Left forelimb (tissue), 1 donor: ENCODE measurements at regions not wholly inside any gene's neighbourhood (a gene's known extent, or its start where the extent isn't known, plus 50 kb on each side); places are given as distances from the start of the nearest gene placed in this dataset.
"Not testable (repeated sequence)": the region's sequence is repeated elsewhere in the genome, so short reads cannot be mapped to it uniquely, and the experiment has no call there.

Experiments used
- DNase-seq: peaks from one replicate; pipeline ENCODE4 v3.0.0-alpha.2; 2018; ENCODE audit warnings: low spot score

DNA sequence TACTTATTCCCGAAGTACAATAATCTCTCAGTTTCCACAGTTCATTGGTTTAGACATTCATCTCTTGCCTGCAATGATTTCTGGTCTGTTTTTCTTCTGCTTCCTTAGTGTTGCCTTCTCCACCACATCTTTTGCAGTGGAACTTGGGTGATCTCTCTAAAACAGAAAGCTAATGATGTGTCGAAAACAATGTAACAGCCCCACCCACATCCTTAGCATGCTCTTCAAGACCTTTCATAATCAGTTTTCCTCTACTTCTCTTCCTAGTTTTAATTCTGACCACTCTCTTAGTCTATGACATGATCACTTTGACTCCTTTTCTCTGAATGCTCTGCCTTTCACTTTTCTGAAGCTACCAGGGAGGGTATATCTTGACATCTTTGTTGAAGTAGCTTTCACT is 1007.9 kb upstream of the CITED2 start:
- no peak for DNase-seq

DNA sequence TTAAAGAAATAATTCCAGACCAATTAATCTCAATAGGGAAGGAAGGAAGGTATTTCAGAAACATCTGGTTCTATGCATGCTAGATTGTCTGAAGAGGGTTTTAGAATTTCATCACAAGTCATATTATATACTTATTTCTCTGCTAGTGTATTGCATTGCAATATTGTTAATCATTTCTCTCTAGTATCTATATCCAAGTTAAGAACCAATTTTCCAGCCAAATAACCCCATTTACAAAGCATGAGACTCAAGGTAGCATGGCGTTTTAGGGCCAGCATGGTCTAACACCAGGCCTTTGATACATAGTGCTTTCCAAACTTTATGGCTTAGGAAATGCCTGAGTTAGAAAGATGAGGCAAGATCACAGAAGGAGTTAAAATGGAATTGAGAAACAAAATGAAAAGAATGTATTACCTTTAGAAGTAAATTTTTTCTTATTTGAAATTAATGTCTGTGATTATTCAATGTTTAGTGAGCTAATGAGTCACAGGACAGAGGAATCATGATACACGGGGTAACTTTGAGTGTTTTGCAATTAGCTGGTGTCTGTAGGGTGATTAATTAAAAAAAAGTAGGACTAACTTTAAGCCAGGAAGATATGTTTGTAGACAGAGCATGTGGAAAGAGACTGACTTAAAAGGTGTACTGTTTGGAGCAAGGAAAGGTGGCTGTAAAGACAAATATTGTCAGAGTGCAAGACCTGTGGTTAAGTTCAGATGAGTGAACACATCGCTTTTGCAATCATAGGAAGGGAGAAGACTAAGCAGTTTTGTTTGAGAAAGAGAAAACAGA is 1006.2 kb upstream of the CITED2 start:
- no peak for DNase-seq

DNA sequence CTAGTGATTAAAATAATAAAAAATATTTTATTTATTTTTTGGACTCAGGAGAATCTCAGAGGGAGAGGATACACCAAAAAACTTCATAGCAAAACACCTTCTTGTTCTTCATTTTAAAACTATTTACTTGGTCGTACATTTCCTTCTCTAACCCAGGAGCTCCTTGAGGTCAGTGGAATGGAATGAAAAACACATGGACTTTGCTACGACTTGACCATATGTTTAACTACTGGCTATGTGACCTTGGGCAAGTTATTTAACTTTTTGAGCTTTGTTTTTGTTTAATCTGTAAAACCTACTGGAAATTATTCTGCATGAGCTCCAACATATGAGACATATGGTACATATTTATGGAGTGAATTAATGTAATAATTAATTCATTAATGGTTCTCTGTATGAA is 1005.5 kb upstream of the CITED2 start:
- no peak for DNase-seq

DNA sequence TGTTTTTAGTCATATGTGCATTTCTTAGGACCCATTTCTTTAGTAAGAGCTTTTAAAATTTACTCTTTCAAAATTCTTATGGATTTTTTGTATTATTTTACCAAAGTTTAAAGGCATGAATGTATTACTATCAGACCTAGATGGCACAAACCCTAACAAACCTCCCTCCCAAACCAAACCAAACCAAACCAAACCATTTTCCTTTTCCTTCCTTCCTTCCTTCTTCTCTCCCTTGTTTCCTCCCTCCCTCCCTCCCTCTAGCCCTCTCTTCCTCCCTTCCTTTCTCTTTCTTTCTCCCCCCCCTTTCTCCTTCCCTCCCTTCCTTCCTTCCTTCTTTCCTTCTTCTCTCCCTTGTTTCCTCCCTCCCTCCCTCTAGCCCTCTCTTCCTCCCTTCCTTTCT is 1001.8 kb upstream of the CITED2 start:
- no peak for DNase-seq

DNA sequence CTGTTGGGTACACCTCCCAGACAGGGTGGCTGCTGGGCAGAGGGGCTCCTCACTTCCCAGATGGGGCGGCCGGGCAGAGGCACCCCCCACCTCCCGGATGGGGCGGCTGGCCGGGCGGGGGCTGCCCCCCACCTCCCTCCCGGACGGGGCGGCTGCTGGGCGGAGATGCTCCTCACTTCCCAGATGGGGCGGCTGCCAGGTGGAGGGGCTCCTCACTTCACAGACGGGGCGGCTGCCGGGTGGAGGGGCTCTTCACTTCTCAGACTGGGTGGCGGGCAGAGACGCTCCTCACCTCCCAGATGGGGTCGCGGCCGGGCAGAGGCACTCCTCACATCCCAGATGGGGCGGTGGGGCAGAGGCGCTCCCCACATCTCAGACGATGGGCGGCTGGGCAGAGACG is 999.3 kb upstream of the CITED2 start:
- not testable (repeated sequence) for DNase-seq

DNA sequence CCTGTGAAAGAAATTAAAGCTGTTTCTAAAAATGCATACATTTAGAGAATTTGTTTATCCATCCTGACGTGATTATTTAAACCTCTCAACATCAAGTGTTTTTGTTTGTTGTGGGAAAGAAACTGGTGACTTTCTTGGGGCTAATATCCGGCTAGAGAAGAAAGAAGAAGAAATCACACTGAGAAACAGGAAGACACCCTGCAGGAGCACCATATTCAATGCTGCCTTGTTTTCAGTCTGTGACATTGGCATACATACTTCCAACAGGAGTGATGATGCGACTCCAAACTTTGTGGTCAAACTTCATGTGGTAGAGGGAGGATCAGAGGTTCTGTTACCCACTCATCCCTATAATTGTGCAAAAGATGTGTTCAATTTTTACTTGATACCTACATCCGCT is 997.6 kb upstream of the CITED2 start:
- DNase-seq = no peak

DNA sequence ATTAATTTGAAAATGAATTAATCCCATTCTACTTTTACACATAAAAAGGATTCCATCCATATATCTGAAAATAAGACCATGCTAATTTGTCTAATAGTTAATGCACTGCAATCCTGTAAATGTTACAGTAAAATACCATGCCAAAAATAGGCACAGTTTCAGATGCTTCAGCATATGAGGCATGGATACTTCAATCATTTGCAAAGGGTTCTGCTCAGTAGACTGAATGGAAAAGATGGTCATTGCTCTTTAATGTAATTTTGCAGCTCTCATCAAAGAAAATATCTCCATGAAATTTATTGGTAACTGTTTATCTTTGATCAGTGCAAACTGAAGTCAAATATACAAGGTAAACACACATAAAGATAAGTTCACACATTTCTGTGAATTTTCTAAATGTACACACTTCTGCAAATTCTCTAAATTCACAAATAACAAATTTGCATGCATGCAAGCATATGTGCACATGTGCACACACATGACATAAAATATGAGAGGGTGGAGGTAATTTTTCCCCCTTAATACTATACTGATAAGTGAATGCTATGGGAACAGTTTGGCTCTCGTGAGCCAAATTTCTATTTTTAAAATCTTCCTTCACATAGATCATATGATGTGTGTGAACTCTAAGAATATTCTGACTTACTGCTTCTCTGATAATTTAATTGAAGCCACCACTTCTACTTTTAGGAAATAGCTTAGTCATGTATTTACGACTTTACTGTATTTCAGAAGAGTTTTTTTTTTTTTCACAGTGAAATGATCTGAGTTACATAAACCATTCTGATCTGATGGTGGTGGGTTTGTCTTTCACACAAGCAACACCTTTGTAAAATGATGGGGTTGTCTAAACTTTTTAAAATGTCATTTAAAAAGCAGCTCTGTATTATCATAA is 996.8 kb upstream of the CITED2 start:
- DNase-seq = no peak

DNA sequence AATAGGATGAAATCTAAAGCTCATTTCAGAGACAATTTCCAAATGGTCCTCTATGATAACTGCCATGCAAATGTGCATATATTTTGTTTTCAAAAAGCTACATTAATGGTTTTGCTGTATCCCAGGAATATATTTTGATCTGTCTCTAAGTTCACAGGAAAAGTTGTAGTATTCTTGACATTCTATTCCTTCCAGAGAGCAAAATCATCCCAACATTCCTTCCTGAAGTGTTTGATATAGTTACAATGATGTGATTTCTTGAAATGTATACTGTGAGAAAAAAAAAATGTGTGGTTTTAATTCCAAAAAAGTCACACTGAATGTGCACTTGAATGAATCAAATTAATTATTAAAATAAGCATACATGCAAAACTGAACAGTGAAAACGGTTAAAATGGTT is 996.0 kb upstream of the CITED2 start:
- DNase-seq = no peak

DNA sequence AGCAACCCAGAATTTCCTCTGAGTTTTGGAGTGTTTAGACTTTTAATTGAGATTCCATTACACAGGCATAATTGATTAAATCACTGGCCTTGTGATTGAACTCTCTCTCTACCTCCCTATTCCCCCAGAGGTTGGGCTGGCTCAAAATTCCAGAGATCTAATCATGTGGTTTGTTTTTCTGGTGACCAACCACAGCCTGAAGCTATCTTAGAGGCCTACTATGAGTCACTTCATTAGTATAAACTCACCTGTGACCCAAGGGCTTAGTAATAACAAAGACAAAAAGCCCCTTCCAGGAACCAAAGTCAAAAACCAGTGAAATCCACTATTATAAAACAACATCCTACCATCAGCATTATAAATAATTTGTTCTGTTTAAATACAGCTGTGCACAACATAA is 992.5 kb upstream of the CITED2 start:
- DNase-seq = no peak

DNA sequence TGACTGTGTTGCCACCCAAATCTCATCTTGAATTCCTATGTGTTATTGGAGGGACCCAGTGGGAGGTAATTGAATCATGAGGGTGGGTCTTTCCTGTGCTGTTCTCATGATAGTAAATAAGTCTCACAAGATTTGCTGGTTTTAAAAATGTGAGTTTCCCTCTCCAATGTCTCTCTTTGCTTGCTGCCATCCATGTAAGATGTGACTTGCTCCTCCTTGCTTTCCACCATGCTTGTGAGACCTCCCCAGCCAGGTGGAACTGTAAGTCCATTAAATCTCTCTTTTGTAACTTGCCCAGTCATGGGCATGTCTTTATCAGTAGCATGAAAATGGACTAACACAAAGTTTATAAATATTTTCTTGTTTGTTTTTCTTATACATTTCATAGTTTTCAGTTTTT is 990.5 kb upstream of the CITED2 start:
- DNase-seq = no peak

DNA sequence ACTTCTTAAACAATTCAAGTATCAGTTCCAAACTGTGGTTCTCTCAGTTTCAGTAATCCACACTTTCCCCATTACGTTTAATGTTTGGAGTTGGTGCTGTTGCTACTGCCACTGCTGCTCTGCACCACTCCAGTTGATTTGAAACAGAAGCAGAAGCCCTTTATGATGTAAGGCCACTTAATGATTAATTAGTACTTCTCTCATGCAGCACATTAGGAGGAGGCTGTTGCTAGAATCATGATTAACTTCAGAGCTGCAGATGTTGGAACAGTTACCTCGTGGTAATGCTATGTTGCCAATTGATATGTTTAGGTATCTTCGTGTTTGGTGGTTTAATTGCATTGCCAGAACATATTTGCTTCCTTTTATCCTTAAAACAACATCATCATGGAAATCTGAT is 986.2 kb upstream of the CITED2 start:
- no peak for DNase-seq

DNA sequence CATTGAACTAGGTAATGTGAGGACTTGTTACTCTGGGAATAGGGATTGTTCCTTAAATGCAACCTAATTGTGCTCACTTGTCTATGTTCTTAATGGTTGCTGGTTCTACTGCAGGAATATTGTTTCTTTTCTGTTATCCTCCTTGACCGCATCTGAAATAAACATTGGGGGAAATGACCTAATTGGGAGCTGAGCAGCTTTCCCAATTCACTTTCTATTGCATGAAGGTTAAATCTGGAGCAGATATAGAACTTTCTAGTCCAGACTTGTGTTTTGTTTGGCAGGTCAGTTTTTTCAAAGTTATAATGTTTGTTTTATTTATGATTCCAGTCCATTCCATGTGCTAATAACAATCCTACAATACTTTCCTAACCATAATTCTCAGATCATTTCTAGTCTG is 981.0 kb upstream of the CITED2 start:
- no peak for DNase-seq

DNA sequence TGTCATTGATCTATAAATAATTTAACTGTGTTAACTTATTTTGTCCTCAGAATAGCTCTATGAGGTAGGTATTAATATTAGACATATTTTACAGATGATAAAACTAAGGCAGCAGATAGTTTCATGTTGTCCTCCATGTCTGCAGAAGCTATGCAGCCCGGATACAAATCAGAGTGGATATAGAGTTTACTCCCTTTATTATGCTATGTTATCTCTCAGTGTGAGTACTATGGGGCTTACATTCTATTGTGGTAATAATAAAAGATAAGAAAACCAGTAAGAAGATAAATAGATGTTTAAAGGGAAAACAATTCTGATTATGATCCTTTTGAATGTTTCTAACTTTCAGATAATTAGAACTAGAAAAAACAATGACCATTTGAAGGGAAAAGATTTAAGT is 979.8 kb upstream of the CITED2 start:
- DNase-seq = no peak

DNA sequence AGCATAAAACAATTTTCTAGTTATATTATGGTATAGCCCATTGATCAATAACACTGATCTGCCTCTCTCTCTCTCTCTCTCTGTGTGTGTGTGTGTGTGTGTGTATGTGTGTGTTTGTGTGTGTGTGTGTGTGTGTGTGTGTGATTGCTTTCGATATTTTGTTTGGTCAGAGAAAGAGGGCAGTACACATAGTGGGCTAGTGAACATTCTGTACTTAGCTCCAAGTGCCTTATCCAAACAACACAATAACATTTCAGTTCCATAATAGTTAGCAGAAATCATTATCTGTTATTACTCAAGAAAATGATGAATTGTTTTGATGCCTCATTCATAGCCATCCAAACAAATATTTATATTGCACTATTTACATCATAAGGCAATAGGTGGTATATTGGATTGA is 979.1 kb upstream of the CITED2 start:
- no peak for DNase-seq

DNA sequence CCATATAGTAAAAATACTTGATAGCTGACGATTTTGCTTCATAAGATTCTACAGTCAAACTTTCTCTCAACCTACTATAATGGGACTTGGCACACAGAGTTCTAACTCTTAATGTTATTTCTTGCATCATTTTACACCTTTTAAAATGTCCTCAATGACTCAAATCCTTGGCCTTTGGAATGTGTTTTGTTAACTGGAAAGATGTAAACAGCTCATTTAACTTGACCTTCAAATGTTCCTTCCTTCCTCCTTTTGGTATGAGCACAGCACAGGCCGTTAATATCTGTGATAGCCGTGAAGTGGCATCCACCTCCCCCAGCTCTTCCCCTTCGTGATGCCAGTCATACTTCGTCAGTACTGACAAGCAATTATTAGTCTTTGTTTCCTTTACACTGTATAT is 972.0 kb upstream of the CITED2 start:
- DNase-seq = no peak

DNA sequence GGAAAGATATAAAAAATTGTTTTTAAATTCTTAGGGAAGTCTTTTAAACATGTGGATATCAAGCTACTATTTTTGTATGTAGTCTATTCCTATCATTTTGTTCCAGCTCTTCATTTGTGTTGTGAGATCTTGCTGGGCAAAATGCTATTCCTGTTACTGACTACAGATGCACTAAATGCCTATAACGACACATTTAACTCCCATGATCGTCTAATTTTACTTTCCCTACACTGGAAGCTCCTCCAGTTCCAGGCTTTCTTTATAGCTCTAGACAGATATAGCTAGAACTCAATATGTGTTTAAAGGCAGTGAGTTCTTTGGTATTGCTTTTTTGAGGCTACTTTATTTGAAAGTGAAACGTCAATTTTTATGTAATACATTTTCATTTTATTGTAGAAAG is 971.5 kb upstream of the CITED2 start:
- DNase-seq = no peak

DNA sequence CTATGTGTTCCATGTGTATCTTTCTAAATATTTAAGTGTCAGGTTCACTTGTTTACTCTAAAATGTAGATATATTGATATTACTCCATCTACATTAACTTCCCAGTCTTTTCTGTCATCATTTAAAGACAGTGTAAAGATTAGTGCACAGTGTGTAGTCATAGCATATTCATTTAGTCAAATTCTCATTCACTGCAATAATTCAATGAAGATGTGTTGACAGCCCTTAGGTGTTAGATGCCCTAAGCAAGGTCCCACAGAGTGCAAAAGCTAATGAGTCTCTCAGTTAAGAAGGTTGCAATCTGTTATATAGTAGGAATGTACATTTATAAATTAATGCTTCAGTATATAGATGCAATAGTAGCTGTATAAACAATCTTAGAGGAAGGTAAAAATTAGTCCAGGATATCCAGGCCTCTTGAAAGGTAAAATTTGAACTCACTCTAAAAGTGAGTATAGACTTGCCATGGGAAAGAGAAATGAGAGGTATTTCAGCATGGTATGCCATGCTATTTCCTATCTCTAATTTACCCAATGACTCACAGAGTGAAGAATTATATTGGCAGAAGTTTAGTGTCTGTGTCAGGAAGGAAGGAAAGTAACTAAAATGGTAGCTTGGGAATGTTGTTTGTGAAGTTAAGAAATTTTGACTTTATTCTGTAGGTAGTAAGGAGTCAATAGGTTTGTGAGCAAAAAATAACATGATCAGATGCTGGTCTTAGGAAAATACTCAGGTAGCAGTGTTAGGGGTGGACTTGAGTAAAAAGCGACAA is 969.9 kb upstream of the CITED2 start:
- DNase-seq = no peak

DNA sequence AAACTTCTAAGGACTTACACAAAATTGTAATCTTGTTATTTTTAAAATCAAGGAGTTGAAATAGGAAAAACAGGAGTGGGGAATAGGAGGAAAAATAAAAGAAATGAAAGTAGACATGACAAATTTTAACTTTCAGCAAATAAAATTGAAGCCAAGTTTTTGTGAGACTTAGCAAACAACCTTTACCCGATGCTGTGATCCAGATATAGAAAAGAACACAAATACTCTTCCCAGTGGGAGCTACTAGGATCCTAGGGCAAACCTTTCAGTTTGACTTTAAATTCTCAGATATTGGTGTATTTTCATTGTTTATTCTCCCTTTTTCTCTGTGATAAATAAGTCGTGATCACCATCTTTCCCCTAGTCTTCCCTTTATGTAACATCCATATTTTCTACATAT is 968.7 kb upstream of the CITED2 start:
- DNase-seq = no peak

DNA sequence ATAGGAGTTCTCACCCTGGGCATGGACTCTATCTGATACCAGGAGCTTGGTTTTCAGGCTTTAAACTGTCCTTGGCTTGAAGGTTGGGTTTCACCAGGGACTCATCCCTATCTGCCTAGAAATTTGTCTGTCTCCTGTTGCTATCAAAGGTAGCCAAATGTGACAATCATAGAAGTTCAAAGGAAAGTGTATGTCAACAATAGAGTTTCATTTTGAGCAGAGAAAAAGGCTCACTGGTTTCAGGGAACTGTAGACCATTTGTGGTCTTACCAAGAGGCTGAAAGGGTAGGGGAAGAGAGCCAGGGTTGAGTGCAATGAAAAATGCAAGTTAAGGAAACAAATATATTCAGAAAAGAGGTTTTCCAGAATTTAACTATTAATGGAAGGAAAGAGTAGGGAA is 966.8 kb upstream of the CITED2 start:
- DNase-seq = no peak

DNA sequence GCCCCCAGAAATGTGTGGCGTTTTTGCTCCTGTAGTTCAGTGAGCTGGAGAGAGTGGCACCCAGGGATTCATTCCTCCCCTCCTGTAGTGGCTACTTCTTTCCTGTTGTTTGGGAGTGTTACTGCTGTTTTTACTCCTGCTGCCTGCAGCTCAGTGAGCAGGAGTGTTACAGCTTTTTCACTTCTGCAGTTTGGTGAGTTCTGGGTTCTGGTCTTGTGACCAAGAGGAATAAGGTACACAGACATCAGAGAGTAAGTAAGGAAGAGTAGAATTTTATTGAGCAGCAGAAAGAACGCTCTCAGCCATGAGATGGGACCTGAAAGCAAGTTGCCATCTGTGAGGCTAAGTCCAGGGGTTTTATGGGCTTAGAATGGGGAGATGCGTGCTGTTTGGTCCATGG is 966.3 kb upstream of the CITED2 start:
- no peak for DNase-seq

DNA sequence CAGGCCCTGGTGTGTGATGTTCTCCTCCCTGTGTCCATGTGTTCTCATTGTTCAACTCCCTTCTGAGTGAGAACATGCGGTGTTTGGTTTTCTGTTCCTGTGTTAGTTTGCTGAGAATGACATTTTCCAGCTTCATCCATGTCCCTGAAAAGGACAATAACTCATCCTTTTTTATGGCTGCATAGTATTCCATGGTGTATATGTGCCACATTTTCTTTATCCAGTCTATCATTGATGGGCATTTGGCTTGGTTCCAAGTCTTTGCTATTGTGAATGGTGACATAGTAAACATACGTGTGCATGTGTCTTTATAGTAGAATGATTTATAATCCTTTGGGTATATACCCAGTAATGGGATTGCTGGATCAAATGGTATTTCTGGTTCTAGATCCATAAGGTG is 964.6 kb upstream of the CITED2 start:
- not testable (repeated sequence) for DNase-seq

DNA sequence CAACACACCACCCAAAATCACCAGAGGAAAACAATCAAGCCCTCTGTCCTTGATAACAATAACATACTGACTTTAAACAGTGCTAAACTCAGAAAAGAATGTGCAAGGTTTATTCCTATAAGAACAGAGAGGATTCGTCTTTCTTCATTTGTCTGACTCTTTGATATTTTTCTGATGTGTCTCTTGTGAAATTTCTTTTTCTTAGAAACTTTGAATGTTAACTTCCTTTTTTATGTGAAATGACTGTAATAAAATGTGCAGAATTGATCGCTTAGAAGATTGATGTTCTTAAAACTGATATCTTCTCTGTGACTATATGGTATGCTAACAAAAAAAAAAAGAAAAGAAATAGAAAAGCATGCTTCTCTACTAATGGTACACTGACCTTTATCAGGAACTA is 947.4 kb upstream of the CITED2 start:
- no peak for DNase-seq
